Caco-2 (cell line): ENCODE measurements at regions not wholly inside any gene's neighbourhood (a gene's known extent, or its start where the extent isn't known, plus 50 kb on each side); places are given as distances from the start of the nearest gene placed in this dataset.
A peak's percentile ranks its signal among the peaks of the same experiment; 100 is the strongest.
"Not testable (repeated sequence)": the region's sequence is repeated elsewhere in the genome, so short reads cannot be mapped to it uniquely, and the experiment has no call there.

Experiments used
- BruUV-seq: library from RNA; stranded (reverse); fragments of 400-500 nt; replicated peaks from 2 replicates; lab custom pipeline; 2021; lab: Mats Ljungman, UMichigan
- CTCF ChIA-PET: fragments of 300-600 bp; sonication (Branson Sonifier 250); formaldehyde crosslinking; loops from one replicate; lab custom pipeline; 2022; ENCODE audit warnings: antibody characterized with exemption; lab: Charles Lee
- POLR2A ChIA-PET: fragments of 300-600 bp; sonication (Branson Sonifier 250); formaldehyde crosslinking; loops from one replicate; lab custom pipeline; 2022; ENCODE audit warnings: antibody characterized with exemption; lab: Charles Lee
- DNase-seq, 2 experiments: peaks; one replicate each; pipeline versions ENCODE4 v3.0.0 to v3.0.0-alpha.2; 2020 to 2022
- H3K27me3 ChIP-seq: replicated peaks from 2 replicates; pipeline ENCODE4 v1.6.0; 2011; ENCODE audit warnings: low read length; ENCODE audit not compliant: control insufficient read depth, insufficient read depth
- H3K36me3 ChIP-seq: 2 replicates; pipeline ENCODE4 v1.5.1; 2011; ENCODE audit warnings: low read length; ENCODE audit not compliant: control insufficient read depth, insufficient read depth
- H3K4me1 ChIP-seq: fragments of 250-450 bp; sonication (Bioruptor Pico); 2 replicates; pipeline ENCODE4 v1.5.1; 2020; ENCODE audit warnings: mild to moderate bottlenecking
- H3K4me3 ChIP-seq: 2 replicates; pipeline ENCODE4 v1.5.1; 2011; ENCODE audit warnings: low read depth, mild to moderate bottlenecking, control low read depth, low read length
- H3K9me3 ChIP-seq: fragments of 250-450 bp; sonication (Bioruptor Pico); 2 replicates; pipeline ENCODE4 v1.5.1; 2020; ENCODE audit warnings: mild to moderate bottlenecking, moderate library complexity
- H3K27ac Mint-ChIP-seq: one replicate; pipeline ENCODE4 v1.8.0; 2022; ENCODE audit warnings: mixed read lengths; ENCODE audit not compliant: unreplicated experiment
- H3K27me3 Mint-ChIP-seq: one replicate; pipeline ENCODE4 v1.8.0; 2022; ENCODE audit warnings: mixed read lengths; ENCODE audit not compliant: insufficient read depth, unreplicated experiment
- H3K36me3 Mint-ChIP-seq: one replicate; pipeline ENCODE4 v1.8.0; 2022; ENCODE audit warnings: mild to moderate bottlenecking, mixed read lengths; ENCODE audit not compliant: insufficient read depth, unreplicated experiment
- H3K4me1 Mint-ChIP-seq: one replicate; pipeline ENCODE4 v1.8.0; 2022; ENCODE audit warnings: low read depth, mixed read lengths; ENCODE audit not compliant: unreplicated experiment
- H3K4me3 Mint-ChIP-seq: one replicate; pipeline ENCODE4 v1.8.0; 2022; ENCODE audit warnings: mild to moderate bottlenecking, moderate library complexity, mixed read lengths; ENCODE audit not compliant: unreplicated experiment
- H3K9me3 Mint-ChIP-seq: one replicate; pipeline ENCODE4 v1.8.0; 2022; ENCODE audit warnings: mixed read lengths; ENCODE audit not compliant: unreplicated experiment
- intact Hi-C: fragments of 100-400 bp; cut with micrococcal nuclease; formaldehyde crosslinking; loops from one replicate; pipeline ENCODE4 v1.10.0; 2022; ENCODE audit not compliant: unreplicated experiment
- TF ChIP-seq, protein P1 (sequence below), 2 experiments: fragments of 200-600 bp in 1 of 2; IDR thresholded peaks; 1 replicate in 1 of 2; 2 replicates in 1 of 2; pipeline versions ENCODE4 v1.5.1 to v1.8.0; 2011 to 2022; ENCODE audit warnings: antibody characterized with exemption in 1 of 2, control low read depth in 1 of 2, inconsistent platforms in 1 of 2, low read depth in 1 of 2, low read length in 1 of 2, mild to moderate bottlenecking in 1 of 2, moderate library complexity in 1 of 2; ENCODE audit not compliant: insufficient read depth in 1 of 2, severe bottlenecking in 1 of 2, unreplicated experiment in 1 of 2

DNA sequence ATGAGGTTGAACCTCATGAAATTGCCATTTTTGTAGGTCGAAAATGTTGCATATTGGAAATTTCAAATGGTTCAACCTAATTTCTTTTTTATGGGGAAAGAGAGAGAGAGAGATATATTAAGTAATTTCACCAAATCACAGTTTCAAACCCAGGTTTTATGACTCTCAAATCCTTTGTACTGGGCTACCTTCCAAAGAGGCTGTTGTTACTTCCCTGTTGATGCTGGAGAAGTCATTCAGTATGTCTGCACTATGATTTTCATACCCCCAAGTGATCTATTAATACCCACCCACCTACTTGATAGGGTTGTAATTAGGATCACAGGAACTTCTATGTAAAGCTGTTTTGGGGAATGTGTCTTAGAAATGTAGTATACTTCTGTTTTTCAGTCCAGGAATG is 109.9 kb downstream of the ZNF330 start:
- Histone ChIP-seq H3K4me1 (no peaks in the 10 kb centered on the region), H3K36me3 (no peaks in the 10 kb centered on the region), H3K4me3 (no peak overlapping the region), H3K9me3 (no peaks in the 10 kb centered on the region), H3K27me3 (no peaks in the 10 kb centered on the region)
- intact Hi-C loops = no loop called here
- TF ChIP-seq, protein P1, sequence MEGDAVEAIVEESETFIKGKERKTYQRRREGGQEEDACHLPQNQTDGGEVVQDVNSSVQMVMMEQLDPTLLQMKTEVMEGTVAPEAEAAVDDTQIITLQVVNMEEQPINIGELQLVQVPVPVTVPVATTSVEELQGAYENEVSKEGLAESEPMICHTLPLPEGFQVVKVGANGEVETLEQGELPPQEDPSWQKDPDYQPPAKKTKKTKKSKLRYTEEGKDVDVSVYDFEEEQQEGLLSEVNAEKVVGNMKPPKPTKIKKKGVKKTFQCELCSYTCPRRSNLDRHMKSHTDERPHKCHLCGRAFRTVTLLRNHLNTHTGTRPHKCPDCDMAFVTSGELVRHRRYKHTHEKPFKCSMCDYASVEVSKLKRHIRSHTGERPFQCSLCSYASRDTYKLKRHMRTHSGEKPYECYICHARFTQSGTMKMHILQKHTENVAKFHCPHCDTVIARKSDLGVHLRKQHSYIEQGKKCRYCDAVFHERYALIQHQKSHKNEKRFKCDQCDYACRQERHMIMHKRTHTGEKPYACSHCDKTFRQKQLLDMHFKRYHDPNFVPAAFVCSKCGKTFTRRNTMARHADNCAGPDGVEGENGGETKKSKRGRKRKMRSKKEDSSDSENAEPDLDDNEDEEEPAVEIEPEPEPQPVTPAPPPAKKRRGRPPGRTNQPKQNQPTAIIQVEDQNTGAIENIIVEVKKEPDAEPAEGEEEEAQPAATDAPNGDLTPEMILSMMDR (IDR thresholded peaks at IDR 0.05; ENCODE audit: insufficient read depth in 1 of 2, low read depth in 1 of 2, low read length in 1 of 2, severe bottlenecking in 1 of 2, unreplicated experiment in 1 of 2) = no peak
- no peak for DNase-seq
- POLR2A ChIA-PET = no interaction called here
- Mint-ChIP-seq H3K27ac (no peak overlapping the region), H3K36me3 (no peaks in the 10 kb centered on the region), H3K27me3 (peaks cover 7% of the 10 kb centered on the region), H3K4me3 (no peak overlapping the region), H3K4me1 (no peaks in the 10 kb centered on the region), H3K9me3 (no peaks in the 10 kb centered on the region)
- no TSS peak for BruUV-seq
- CTCF ChIA-PET = no interaction called here

GRCh38 chr4:141331534-141332358 is 111.1 kb downstream of the ZNF330 start:
- BruUV-seq = no TSS peak
- Histone ChIP-seq H3K36me3 (no peaks in the 10 kb centered on the region), H3K27me3 (no peaks in the 10 kb centered on the region), H3K4me3 (no peak overlapping the region), H3K4me1 (no peaks in the 10 kb centered on the region), H3K9me3 (no peaks in the 10 kb centered on the region)
- TF ChIP-seq, protein P1 (IDR thresholded peaks at IDR 0.05; ENCODE audit: insufficient read depth in 1 of 2, low read depth in 1 of 2, low read length in 1 of 2, severe bottlenecking in 1 of 2, unreplicated experiment in 1 of 2) = no peak
- POLR2A ChIA-PET = no interaction called here
- CTCF ChIA-PET = no interaction called here
- Mint-ChIP-seq H3K4me1 (no peaks in the 10 kb centered on the region), H3K36me3 (no peaks in the 10 kb centered on the region), H3K4me3 (no peak overlapping the region), H3K27ac (no peak overlapping the region), H3K27me3 (peaks cover 7% of the 10 kb centered on the region), H3K9me3 (no peaks in the 10 kb centered on the region)
- intact Hi-C loops = no loop called here
- DNase-seq = no peak

- BruUV-seq, CTCF ChIA-PET, H3K4me3 Mint-ChIP-seq: not testable (repeated sequence)
Measured at GRCh38 chr4:141332359-141333181, 111.9 kb downstream of the ZNF330 start.

GRCh38 chr4:141333456-141334230 is 112.9 kb downstream of the ZNF330 start:
- H3K4me1 Mint-ChIP-seq, CTCF ChIA-PET, H3K36me3 ChIP-seq, H3K4me3 Mint-ChIP-seq, H3K36me3 Mint-ChIP-seq, H3K27me3 ChIP-seq, DNase-seq, H3K4me1 ChIP-seq, intact Hi-C loops, H3K27ac Mint-ChIP-seq, H3K9me3 Mint-ChIP-seq, H3K27me3 Mint-ChIP-seq, BruUV-seq, H3K9me3 ChIP-seq, POLR2A ChIA-PET: not testable (repeated sequence)
- H3K4me3 ChIP-seq = peak overlapping the region; percentile 8; the same call in 1 of the 2 replicates

More at GRCh38 chr4:141332359-141333181, 111.9 kb downstream of the ZNF330 start:
- H3K27me3 ChIP-seq, POLR2A ChIA-PET, H3K4me1 ChIP-seq, DNase-seq, intact Hi-C loops, H3K4me3 ChIP-seq, H3K9me3 ChIP-seq, H3K9me3 Mint-ChIP-seq, H3K36me3 Mint-ChIP-seq, H3K36me3 ChIP-seq, H3K27me3 Mint-ChIP-seq, H3K27ac Mint-ChIP-seq, H3K4me1 Mint-ChIP-seq: not testable (repeated sequence)
